ENCODE measurements at regions not wholly inside any gene's neighbourhood (a gene's known extent, or its start where the extent isn't known, plus 50 kb on each side); places are given as distances from the start of the nearest gene placed in this dataset.

DNA sequence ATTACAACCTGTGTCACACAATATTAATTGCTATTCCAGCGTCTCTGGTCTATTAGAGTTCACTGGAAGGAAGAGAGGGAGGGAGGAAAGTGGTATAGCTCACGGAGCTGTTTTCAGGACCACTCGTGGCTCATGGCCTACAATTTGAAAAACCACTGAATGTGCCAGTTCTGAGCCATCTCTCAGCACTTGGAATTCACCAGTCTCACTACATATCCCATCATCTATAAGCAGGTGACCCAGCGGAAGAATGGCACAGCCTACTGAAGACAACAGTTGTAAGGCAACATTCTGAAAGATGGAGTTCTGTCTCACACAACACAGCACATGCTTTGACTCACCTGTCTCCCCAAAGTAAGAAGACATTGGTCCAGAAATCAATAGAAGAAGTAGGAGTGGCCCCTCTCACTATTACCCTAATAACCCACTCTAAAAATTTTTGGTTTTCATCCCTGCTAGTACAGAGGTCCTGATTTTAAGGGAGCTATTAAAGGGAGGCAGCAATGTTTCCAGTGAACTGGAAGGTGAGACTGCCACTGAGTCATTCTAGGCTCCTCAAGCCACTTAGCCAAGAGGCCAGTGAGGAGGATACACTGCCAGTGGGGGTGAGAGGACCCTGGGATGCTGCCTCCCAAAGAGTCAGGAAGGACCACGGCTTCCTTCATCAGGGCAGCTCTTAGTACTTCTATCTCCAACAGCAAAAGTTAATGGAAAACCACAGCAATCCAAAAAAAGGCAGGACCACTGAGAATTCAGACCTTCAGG lies 50.0 kb upstream of the DOCK9 start:
- intact Hi-C loops (cut with DNase I) = no loop called here
- H3K27ac ChIP-seq = no peak overlapping the region
- H3K9me3 ChIP-seq = no peaks in the 10 kb centered on the region
- no peaks in the 10 kb centered on the region for H3K27me3 ChIP-seq
- H3K4me3 ChIP-seq = no peak overlapping the region
- TF ChIP-seq POLR2AphosphoS5 (IDR thresholded peaks at IDR 0.05) (no peak), POLR2A (IDR thresholded peaks at IDR 0.05) (no peak), EP300 (IDR thresholded peaks at IDR 0.05) (no peak)
- TF ChIP-seq, protein P1, sequence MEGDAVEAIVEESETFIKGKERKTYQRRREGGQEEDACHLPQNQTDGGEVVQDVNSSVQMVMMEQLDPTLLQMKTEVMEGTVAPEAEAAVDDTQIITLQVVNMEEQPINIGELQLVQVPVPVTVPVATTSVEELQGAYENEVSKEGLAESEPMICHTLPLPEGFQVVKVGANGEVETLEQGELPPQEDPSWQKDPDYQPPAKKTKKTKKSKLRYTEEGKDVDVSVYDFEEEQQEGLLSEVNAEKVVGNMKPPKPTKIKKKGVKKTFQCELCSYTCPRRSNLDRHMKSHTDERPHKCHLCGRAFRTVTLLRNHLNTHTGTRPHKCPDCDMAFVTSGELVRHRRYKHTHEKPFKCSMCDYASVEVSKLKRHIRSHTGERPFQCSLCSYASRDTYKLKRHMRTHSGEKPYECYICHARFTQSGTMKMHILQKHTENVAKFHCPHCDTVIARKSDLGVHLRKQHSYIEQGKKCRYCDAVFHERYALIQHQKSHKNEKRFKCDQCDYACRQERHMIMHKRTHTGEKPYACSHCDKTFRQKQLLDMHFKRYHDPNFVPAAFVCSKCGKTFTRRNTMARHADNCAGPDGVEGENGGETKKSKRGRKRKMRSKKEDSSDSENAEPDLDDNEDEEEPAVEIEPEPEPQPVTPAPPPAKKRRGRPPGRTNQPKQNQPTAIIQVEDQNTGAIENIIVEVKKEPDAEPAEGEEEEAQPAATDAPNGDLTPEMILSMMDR (IDR thresholded peaks at IDR 0.05) = no peak
- H3K4me1 ChIP-seq = peaks cover 0 to 23% (median 12%) of the 10 kb centered on the region in 4 donors
- WGBS, 2 donors = 83 to 84% methylated on average over 5 of the region's 5 CpGs
- H3K36me3 ChIP-seq = no peaks in the 10 kb centered on the region
- DNase-seq = no peak

DNA sequence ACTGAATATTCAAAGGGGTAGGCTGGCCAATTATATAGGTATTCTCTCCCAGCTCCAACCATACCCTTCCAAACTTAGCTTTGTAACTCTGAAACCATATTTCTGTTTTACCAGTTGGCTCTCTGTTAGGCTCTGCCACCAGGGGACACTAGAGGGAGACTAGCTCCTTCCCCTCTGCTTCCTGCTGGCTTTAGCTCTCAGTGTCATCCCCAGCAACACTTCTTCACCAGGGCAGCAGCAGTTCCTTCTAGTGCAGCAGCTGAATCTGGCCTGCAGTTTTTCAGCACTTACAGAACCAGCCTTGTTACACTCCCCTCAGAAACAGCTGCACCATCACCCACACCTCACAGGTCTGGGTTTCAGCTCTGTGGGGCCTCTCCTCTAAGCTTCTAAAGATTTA lies 51.0 kb upstream of the DOCK9 start:
- intact Hi-C loops (cut with DNase I) = no loop called here
- H3K36me3 ChIP-seq = no peaks in the 10 kb centered on the region
- no peaks in the 10 kb centered on the region for H3K27me3 ChIP-seq
- no peaks in the 10 kb centered on the region for H3K9me3 ChIP-seq
- H3K27ac ChIP-seq = no peak overlapping the region
- no peak for TF ChIP-seq POLR2A (IDR thresholded peaks at IDR 0.05)
- no peak for TF ChIP-seq POLR2AphosphoS5 (IDR thresholded peaks at IDR 0.05)
- TF ChIP-seq EP300 (IDR thresholded peaks at IDR 0.05) = no peak
- TF ChIP-seq, protein P1 (IDR thresholded peaks at IDR 0.05) = no peak
- DNase-seq = no peak
- H3K4me1 ChIP-seq = peaks cover 0 to 23% (median 6%) of the 10 kb centered on the region in 4 donors
- H3K4me3 ChIP-seq = no peak overlapping the region

DNA sequence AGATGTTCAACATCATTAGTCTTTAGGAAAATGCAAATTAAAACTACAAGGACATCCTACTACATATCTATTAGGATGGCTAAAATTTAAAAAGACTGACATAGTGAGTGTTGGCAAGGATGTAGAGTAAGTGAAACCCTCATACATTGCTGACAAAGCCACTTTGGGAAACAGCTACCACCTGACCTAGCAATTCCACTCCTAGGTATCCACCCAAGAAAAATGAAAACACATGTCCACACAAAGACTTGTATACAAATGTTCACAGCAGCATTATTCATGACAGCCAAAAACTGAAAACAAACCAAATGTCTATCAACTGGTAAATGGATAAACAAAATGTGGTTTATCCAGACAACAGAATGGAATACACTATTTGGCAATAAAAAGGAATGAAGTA lies 51.7 kb upstream of the DOCK9 start:
- H3K27me3 ChIP-seq = no peaks in the 10 kb centered on the region
- no peak overlapping the region for H3K4me3 ChIP-seq
- peaks cover 0 to 21% (median 5%) of the 10 kb centered on the region in 4 donors for H3K4me1 ChIP-seq
- TF ChIP-seq, protein P1 (IDR thresholded peaks at IDR 0.05) = no peak
- TF ChIP-seq EP300 (IDR thresholded peaks at IDR 0.05) (no peak), POLR2AphosphoS5 (IDR thresholded peaks at IDR 0.05) (no peak), POLR2A (IDR thresholded peaks at IDR 0.05) (no peak)
- no peak for DNase-seq
- intact Hi-C loops (cut with DNase I) = no loop called here
- no peaks in the 10 kb centered on the region for H3K9me3 ChIP-seq
- H3K36me3 ChIP-seq = no peaks in the 10 kb centered on the region
- no peak overlapping the region for H3K27ac ChIP-seq

DNA sequence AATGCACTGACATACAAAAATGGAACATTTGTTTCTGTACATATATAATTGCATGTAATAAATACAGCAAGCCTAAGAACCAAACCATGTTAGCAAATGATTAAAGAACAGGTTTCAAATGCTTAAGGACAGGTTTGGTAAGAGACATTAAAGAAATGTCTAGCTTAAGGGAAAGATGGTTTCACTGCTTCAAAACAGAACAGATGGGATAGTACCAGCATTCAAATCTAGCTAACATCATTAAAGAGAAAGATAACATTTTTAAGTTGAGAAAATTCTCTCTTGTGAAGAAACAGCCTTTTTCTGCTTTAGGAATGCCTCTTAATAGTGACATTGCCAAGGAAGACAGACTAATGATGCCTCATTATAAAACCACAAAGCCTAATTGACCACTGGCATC lies 52.5 kb upstream of the DOCK9 start:
- H3K4me3 ChIP-seq = no peak overlapping the region
- TF ChIP-seq EP300 (IDR thresholded peaks at IDR 0.05) = no peak
- TF ChIP-seq, protein P1 (IDR thresholded peaks at IDR 0.05) = no peak
- no peak for TF ChIP-seq POLR2AphosphoS5 (IDR thresholded peaks at IDR 0.05)
- no peak for TF ChIP-seq POLR2A (IDR thresholded peaks at IDR 0.05)
- H3K27me3 ChIP-seq = no peaks in the 10 kb centered on the region
- peaks cover 0 to 21% (median 4%) of the 10 kb centered on the region in 4 donors for H3K4me1 ChIP-seq
- intact Hi-C loops (cut with DNase I) = loop anchor here (5.0 to 10.0 kb wide), 3 partner anchors 53 to 188 kb away; partner anchors contain the start of gene DOCK9
- DNase-seq = no peak
- H3K9me3 ChIP-seq = no peaks in the 10 kb centered on the region
- no peaks in the 10 kb centered on the region for H3K36me3 ChIP-seq
- no peak overlapping the region for H3K27ac ChIP-seq

DNA sequence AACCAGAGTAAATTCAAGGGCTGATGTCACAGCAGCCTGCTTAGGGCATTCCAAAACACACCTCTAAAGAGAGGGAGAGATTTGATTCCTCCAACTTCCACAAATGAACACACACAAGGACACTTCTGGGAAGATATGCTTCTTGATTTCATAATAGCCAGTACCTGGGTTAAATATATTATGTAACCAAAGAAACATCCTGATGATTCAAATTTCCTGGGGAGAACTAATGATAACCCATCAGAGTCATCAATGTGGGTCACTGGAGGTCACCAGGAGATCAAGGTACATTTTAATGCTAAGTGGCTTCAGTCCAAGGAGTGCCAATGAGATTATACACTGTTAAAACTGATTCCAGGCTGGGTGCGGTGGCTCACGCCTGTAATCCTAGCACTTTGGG lies 54.0 kb upstream of the DOCK9 start:
- Histone ChIP-seq H3K36me3 (no peaks in the 10 kb centered on the region), H3K27ac (no peak overlapping the region), H3K4me3 (no peak overlapping the region), H3K9me3 (no peaks in the 10 kb centered on the region), H3K4me1 (peaks cover 0 to 21% (median 4%) of the 10 kb centered on the region in 4 donors), H3K27me3 (no peaks in the 10 kb centered on the region)
- intact Hi-C loops (cut with DNase I) = loop anchor here (5.0 to 10.0 kb wide), 3 partner anchors 55 to 190 kb away; partner anchors contain the start of gene DOCK9
- no peak for DNase-seq
- TF ChIP-seq, protein P1 (IDR thresholded peaks at IDR 0.05) = no peak
- TF ChIP-seq POLR2AphosphoS5 (IDR thresholded peaks at IDR 0.05) (no peak), POLR2A (IDR thresholded peaks at IDR 0.05) (no peak), EP300 (IDR thresholded peaks at IDR 0.05) (no peak)
- 90 to 94% methylated on average over 2 of the region's 2 CpGs for WGBS, 2 donors
